Keratinocyte (primary cell): ENCODE measurements at regions not wholly inside any gene's neighbourhood (a gene's known extent, or its start where the extent isn't known, plus 50 kb on each side); places are given as distances from the start of the nearest gene placed in this dataset.

Experiments
- DNase-seq: peaks from one replicate; pipeline ENCODE4 v3.0.0-alpha.2; 2011; ENCODE audit warnings: low read depth, missing footprints, low spot score
- FAIRE-seq: peaks from 2 replicates; lab custom pipeline; 2011; peaks lifted over from hg19 to GRCh38; lab: Jason Lieb, UNC
- H2AFZ ChIP-seq: 2 replicates; pipeline ENCODE4 v1.6.0; 2012; ENCODE audit warnings: low read length, control low read depth, inconsistent platforms; ENCODE audit not compliant: control insufficient read depth
- H3K27ac ChIP-seq: 2 replicates; pipeline ENCODE4 v1.5.1; 2011; ENCODE audit warnings: low read length; ENCODE audit not compliant: control insufficient read depth, insufficient read depth
- H3K27me3 ChIP-seq: 3 replicates; pipeline ENCODE4 v1.6.0; 2011; ENCODE audit warnings: low read length; ENCODE audit not compliant: control insufficient read depth, insufficient read depth; ENCODE audit errors: extremely low read depth
- H3K36me3 ChIP-seq, 2 experiments: 2 replicates in 1 of 2; 3 replicates in 1 of 2; pipeline ENCODE4 v1.5.1; 2011; ENCODE audit warnings: low read length in 2 of 2, mild to moderate bottlenecking in 1 of 2; ENCODE audit not compliant: control insufficient read depth in 2 of 2, insufficient read depth in 2 of 2; ENCODE audit errors: extremely low read depth in 1 of 2
- H3K4me1 ChIP-seq: 3 replicates; pipeline ENCODE4 v1.5.1; 2011; ENCODE audit warnings: low read length; ENCODE audit not compliant: control insufficient read depth, insufficient read depth; ENCODE audit errors: extremely low read depth
- H3K4me2 ChIP-seq: 3 replicates; pipeline ENCODE4 v1.6.0; 2011; ENCODE audit warnings: low read depth, low read length; ENCODE audit not compliant: control insufficient read depth, insufficient read depth; ENCODE audit errors: extremely low read depth
- H3K4me3 ChIP-seq, 3 experiments: fragments of 200-600 bp in 1 of 3; sonication (generic) in 1 of 3; 2 replicates in 2 of 3; 3 replicates in 1 of 3; pipeline ENCODE4 v1.5.1; 2011 to 2016; ENCODE audit warnings: low read length in 3 of 3, mild to moderate bottlenecking in 3 of 3, control low read depth in 2 of 3, inconsistent platforms in 1 of 3, low read depth in 1 of 3, mixed read lengths in 1 of 3, mixed run types in 1 of 3, moderate library complexity in 1 of 3; ENCODE audit not compliant: control insufficient read depth in 2 of 3, insufficient read depth in 2 of 3; ENCODE audit errors: extremely low read depth in 1 of 3
- H3K79me2 ChIP-seq: 2 replicates; pipeline ENCODE4 v1.6.0; 2012; ENCODE audit warnings: low read length; ENCODE audit not compliant: control insufficient read depth, insufficient read depth
- H3K9ac ChIP-seq: 3 replicates; pipeline ENCODE4 v1.6.0; 2011; ENCODE audit warnings: low read length; ENCODE audit not compliant: control insufficient read depth, insufficient read depth; ENCODE audit errors: extremely low read depth
- H3K9me1 ChIP-seq: 3 replicates; pipeline ENCODE4 v1.6.0; 2011; ENCODE audit warnings: low read length; ENCODE audit not compliant: control insufficient read depth, insufficient read depth; ENCODE audit errors: extremely low read depth
- H3K9me3 ChIP-seq: 2 replicates; pipeline ENCODE4 v1.5.1; 2012; ENCODE audit warnings: low read depth, low read length; ENCODE audit not compliant: control insufficient read depth
- H4K20me1 ChIP-seq: 3 replicates; pipeline ENCODE4 v1.6.0; 2011; ENCODE audit warnings: low read length; ENCODE audit not compliant: control insufficient read depth, insufficient read depth; ENCODE audit errors: extremely low read depth
- CTCF ChIP-seq, 3 experiments: IDR thresholded peaks in 1 of 3; conservative IDR thresholded peaks in 1 of 3; optimal IDR thresholded peaks in 1 of 3; 2 replicates in 2 of 3; 3 replicates in 1 of 3; pipeline versions ENCODE3 to v1.5.1; 2011; ENCODE audit warnings: low read length in 3 of 3, mild to moderate bottlenecking in 3 of 3, moderate library complexity in 2 of 3, control low read depth in 1 of 3, inconsistent platforms in 1 of 3; ENCODE audit not compliant: insufficient read depth in 2 of 3; ENCODE audit errors: extremely low read depth in 1 of 3
- EZH2 ChIP-seq: IDR thresholded peaks from one replicate; pipeline ENCODE4 v1.6.1; 2012; ENCODE audit warnings: inconsistent platforms, mild to moderate bottlenecking, low read length, moderate library complexity
- dilution Hi-C: fragments of 300-500 bp; cut with MboI; formaldehyde crosslinking; loops from one replicate; pipeline ENCODE4 v1.7.0; 2020; ENCODE audit warnings: low sequenced_read_pairs; ENCODE audit not compliant: extremely low pct_ligation_motif_present

- H3K27me3 ChIP-seq = no peaks in the 10 kb centered on the region
- H3K9ac ChIP-seq = no peak overlapping the region
- no peaks in the 10 kb centered on the region for H3K79me2 ChIP-seq
- H3K36me3 ChIP-seq = no peaks in the 10 kb centered on the region
- TF ChIP-seq EZH2 (no peak), CTCF (optimal IDR thresholded peaks at IDR 0.05 in 1 of 3, IDR thresholded peaks at IDR 0.05 in 1 of 3, conservative IDR thresholded peaks at IDR 0.05 in 1 of 3; ENCODE audit: extremely low read depth in 1 of 3, insufficient read depth in 2 of 3, low read length in 3 of 3) (no peak)
- dilution Hi-C loops = no loop called here
- peaks cover 24% of the 10 kb centered on the region for H3K9me3 ChIP-seq
- FAIRE-seq = no peak
- H3K4me3 ChIP-seq = no peak overlapping the region
- no peak for DNase-seq
- no peaks in the 10 kb centered on the region for H3K9me1 ChIP-seq
- no peaks in the 10 kb centered on the region for H4K20me1 ChIP-seq
- H3K4me2 ChIP-seq = no peak overlapping the region
- no peak overlapping the region for H3K27ac ChIP-seq
- no peak overlapping the region for H2AFZ ChIP-seq
- H3K4me1 ChIP-seq = no peaks in the 10 kb centered on the region
Measured at GRCh38 chr22:48941903-48942575, 885.6 kb downstream of the BRD1 start.

GRCh38 chr22:48941033-48941902 is 886.4 kb downstream of the BRD1 start:
- no peak for FAIRE-seq
- no peak overlapping the region for H3K9ac ChIP-seq
- H3K27me3 ChIP-seq = no peaks in the 10 kb centered on the region
- DNase-seq = no peak
- H2AFZ ChIP-seq = no peak overlapping the region
- no peaks in the 10 kb centered on the region for H3K79me2 ChIP-seq
- TF ChIP-seq CTCF (optimal IDR thresholded peaks at IDR 0.05 in 1 of 3, IDR thresholded peaks at IDR 0.05 in 1 of 3, conservative IDR thresholded peaks at IDR 0.05 in 1 of 3; ENCODE audit: extremely low read depth in 1 of 3, insufficient read depth in 2 of 3, low read length in 3 of 3) (no peak), EZH2 (no peak)
- no peaks in the 10 kb centered on the region for H3K36me3 ChIP-seq
- dilution Hi-C loops = no loop called here
- no peaks in the 10 kb centered on the region for H3K4me1 ChIP-seq
- no peak overlapping the region for H3K4me3 ChIP-seq
- H4K20me1 ChIP-seq = no peaks in the 10 kb centered on the region
- H3K9me1 ChIP-seq = no peaks in the 10 kb centered on the region
- H3K9me3 ChIP-seq = peaks cover 25% of the 10 kb centered on the region
- H3K27ac ChIP-seq = no peak overlapping the region
- no peak overlapping the region for H3K4me2 ChIP-seq
